Panc1 (cell line): ENCODE measurements at regions not wholly inside any gene's neighbourhood (a gene's known extent, or its start where the extent isn't known, plus 50 kb on each side); places are given as distances from the start of the nearest gene placed in this dataset.

Source experiments
- ATAC-seq: fragments of 200-7000 bp; cut with Tn5 transposase; 2 replicates; pipeline ENCODE4 v1.9.1; 2020; ENCODE audit warnings: mild to moderate bottlenecking, moderate library complexity
- BruUV-seq: library from RNA; stranded (reverse); fragments of 400-500 nt; replicated peaks from 2 replicates; lab custom pipeline; 2021; lab: Mats Ljungman, UMichigan
- CTCF ChIA-PET: fragments of 300-600 bp; sonication (Branson Sonifier 250); formaldehyde crosslinking; loops from one replicate; lab custom pipeline; 2022; ENCODE audit warnings: antibody characterized with exemption; lab: Charles Lee
- POLR2A ChIA-PET: fragments of 300-600 bp; sonication (Branson Sonifier 250); formaldehyde crosslinking; loops from one replicate; lab custom pipeline; 2022; ENCODE audit warnings: antibody characterized with exemption; lab: Charles Lee
- DNase-seq: peaks from one replicate; pipeline ENCODE4 v3.0.0-alpha.2; 2010; ENCODE audit warnings: low read depth, low spot score
- H3K27ac ChIP-seq: 2 replicates; pipeline ENCODE4 v1.5.1; 2011; ENCODE audit warnings: mild to moderate bottlenecking, low read length, inconsistent platforms
- H3K27me3 ChIP-seq: fragments of 200-500 bp; sonication (Bioruptor generic); 2 replicates; pipeline ENCODE4 v1.6.0; 2014; ENCODE audit warnings: low read length, inconsistent platforms; ENCODE audit not compliant: control insufficient read depth, insufficient read depth
- H3K36me3 ChIP-seq: fragments of 200-500 bp; sonication (Bioruptor generic); 2 replicates; pipeline ENCODE4 v1.5.1; 2014; ENCODE audit warnings: inconsistent platforms, mild to moderate bottlenecking, low read length, moderate library complexity; ENCODE audit not compliant: control insufficient read depth, insufficient read depth
- H3K4me1 ChIP-seq: 2 replicates; pipeline ENCODE4 v1.5.1; 2011; ENCODE audit warnings: inconsistent platforms, mild to moderate bottlenecking, low read length, moderate library complexity; ENCODE audit not compliant: control insufficient read depth, insufficient read depth
- H3K4me3 ChIP-seq, 2 experiments: 2 replicates each; pipeline ENCODE4 v1.5.1; 2011 to 2012; ENCODE audit warnings: low read depth in 2 of 2, low read length in 2 of 2, mild to moderate bottlenecking in 2 of 2, inconsistent platforms in 1 of 2, moderate library complexity in 1 of 2
- H3K9me3 ChIP-seq: fragments of 200-500 bp; sonication (Bioruptor generic); 2 replicates; pipeline ENCODE4 v1.5.1; 2014; ENCODE audit warnings: low read depth, mild to moderate bottlenecking, inconsistent platforms, low read length, moderate library complexity; ENCODE audit not compliant: control insufficient read depth, insufficient read depth
- POLR2AphosphoS5 ChIP-seq: IDR thresholded peaks from 2 replicates; pipeline ENCODE4 v1.6.1; 2012; ENCODE audit warnings: mild to moderate bottlenecking, low read depth, low read length, moderate library complexity
- REST ChIP-seq, 2 experiments: IDR thresholded peaks; 2 replicates each; pipeline ENCODE4 v1.6.1; 2011 to 2012; ENCODE audit warnings: low read depth in 2 of 2, control low read depth in 1 of 2, low read length in 1 of 2, mild to moderate bottlenecking in 1 of 2, moderate library complexity in 1 of 2; ENCODE audit not compliant: insufficient read depth in 1 of 2
- SIN3A ChIP-seq: IDR thresholded peaks from 2 replicates; pipeline ENCODE4 v1.6.1; 2012; ENCODE audit warnings: low read depth, mild to moderate bottlenecking, low read length, moderate library complexity, borderline replicate concordance; ENCODE audit not compliant: insufficient read depth
- TCF7L2 ChIP-seq: IDR thresholded peaks from 2 replicates; pipeline ENCODE4 v1.6.1; 2011; ENCODE audit warnings: mild to moderate bottlenecking, low read depth, low read length, inconsistent platforms
- in situ Hi-C: cut with HindIII; loops from 2 replicates; pipeline ENCODE4 v1.10.0; 2016; ENCODE audit warnings: low sequenced_read_pairs, low pct_unique_long_range_greater_than_20kb
- intact Hi-C: fragments of 100-400 bp; cut with micrococcal nuclease; formaldehyde crosslinking; loops from one replicate; pipeline ENCODE4 v1.10.0; 2022; ENCODE audit not compliant: unreplicated experiment
- TF ChIP-seq, protein P1 (sequence below): fragments of 450-650 bp; IDR thresholded peaks from 2 replicates; pipeline ENCODE4 v1.5.1; 2017; ENCODE audit warnings: mild to moderate bottlenecking

DNA sequence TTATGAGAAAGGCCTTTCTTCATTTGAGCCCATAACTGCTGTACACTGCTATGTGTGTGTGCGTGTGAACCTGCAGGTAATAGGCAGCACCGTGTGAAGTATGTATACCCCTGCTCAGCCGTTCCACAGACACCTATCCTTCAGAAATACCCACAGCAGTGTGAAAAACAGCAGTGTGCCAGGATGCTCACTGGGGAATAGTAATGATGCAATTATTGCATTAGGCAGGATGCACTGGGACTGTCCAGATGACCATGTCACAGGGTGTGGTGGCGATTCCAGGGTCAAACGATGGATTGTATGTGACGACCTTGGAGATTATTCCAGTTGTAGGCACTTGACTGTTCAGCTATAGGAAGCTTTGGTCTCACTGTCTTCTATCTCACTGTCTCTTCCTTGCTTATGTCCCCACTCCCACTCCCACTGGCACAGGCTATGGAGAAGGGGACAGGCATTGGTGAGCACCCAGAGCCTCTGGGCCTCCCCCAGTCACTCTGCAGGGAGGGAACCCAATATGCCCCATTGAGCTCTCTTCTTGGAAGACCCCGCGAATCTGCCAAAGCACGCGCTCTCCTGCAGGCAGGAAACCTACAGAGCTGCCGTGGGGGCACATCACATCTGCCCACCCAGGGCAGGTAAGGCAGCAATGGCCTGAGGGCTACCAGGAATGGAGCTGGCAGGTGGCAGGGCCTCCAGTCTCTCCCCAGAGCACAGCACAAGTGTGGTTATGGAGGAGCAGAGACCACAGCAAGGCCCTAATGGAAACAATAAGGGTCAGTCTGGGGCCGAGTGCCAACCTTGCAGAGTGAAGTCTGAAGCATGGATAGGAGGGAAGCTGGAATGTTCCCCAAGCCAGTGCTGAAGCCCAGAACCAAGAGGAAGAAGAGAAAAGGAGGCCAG, 518.9 kb upstream of the RAB6C start:
- Histone ChIP-seq H3K4me1 (no peaks in the 10 kb centered on the region), H3K9me3 (no peaks in the 10 kb centered on the region), H3K4me3 (no peak overlapping the region), H3K27ac (no peak overlapping the region), H3K36me3 (no peaks in the 10 kb centered on the region), H3K27me3 (no peaks in the 10 kb centered on the region)
- intact Hi-C loops = no loop called here
- in situ Hi-C loops = no loop called here
- ATAC-seq (no peak), DNase-seq (no peak)
- no peak for TF ChIP-seq POLR2AphosphoS5
- no peak for TF ChIP-seq TCF7L2
- TF ChIP-seq REST (IDR thresholded peaks at IDR 0.05; ENCODE audit: insufficient read depth in 1 of 2, low read depth in 2 of 2, low read length in 1 of 2) = no peak
- no peak for TF ChIP-seq SIN3A
- TF ChIP-seq, protein P1, sequence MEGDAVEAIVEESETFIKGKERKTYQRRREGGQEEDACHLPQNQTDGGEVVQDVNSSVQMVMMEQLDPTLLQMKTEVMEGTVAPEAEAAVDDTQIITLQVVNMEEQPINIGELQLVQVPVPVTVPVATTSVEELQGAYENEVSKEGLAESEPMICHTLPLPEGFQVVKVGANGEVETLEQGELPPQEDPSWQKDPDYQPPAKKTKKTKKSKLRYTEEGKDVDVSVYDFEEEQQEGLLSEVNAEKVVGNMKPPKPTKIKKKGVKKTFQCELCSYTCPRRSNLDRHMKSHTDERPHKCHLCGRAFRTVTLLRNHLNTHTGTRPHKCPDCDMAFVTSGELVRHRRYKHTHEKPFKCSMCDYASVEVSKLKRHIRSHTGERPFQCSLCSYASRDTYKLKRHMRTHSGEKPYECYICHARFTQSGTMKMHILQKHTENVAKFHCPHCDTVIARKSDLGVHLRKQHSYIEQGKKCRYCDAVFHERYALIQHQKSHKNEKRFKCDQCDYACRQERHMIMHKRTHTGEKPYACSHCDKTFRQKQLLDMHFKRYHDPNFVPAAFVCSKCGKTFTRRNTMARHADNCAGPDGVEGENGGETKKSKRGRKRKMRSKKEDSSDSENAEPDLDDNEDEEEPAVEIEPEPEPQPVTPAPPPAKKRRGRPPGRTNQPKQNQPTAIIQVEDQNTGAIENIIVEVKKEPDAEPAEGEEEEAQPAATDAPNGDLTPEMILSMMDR = no peak
- ChIA-PET POLR2A (no interaction called here), CTCF (no interaction called here)
- no TSS peak for BruUV-seq

DNA sequence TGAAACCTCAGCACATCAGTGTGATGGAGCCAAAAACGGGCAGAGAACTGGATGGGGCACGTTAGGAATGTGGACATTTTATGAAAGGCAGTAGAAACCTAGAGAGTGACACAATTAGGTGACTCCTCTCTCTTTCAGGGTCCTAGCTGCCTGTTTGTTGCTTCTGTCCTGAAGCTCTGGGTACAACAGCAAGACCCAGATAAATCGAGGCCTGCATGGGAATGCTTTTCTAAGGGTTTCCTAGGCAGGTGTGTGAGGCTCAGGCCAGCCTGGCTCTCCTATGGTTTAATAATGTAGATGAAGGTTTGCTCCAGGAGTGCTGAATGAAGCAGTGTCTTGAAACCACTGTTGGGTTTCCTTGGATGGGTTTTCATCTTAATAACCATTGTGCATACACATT, 517.1 kb upstream of the RAB6C start:
- BruUV-seq = no TSS peak
- DNase-seq = no peak
- Histone ChIP-seq H3K4me3 (no peak overlapping the region), H3K27me3 (no peaks in the 10 kb centered on the region), H3K9me3 (no peaks in the 10 kb centered on the region), H3K36me3 (no peaks in the 10 kb centered on the region), H3K27ac (no peak overlapping the region), H3K4me1 (no peaks in the 10 kb centered on the region)
- no peak for TF ChIP-seq SIN3A
- TF ChIP-seq REST (IDR thresholded peaks at IDR 0.05; ENCODE audit: insufficient read depth in 1 of 2, low read depth in 2 of 2, low read length in 1 of 2) = no peak
- TF ChIP-seq, protein P1 = no peak
- no peak for TF ChIP-seq TCF7L2
- TF ChIP-seq POLR2AphosphoS5 = no peak
- POLR2A ChIA-PET = no interaction called here
- intact Hi-C loops (no loop called here), in situ Hi-C loops (no loop called here)
- CTCF ChIA-PET = interaction anchor here (0.6 kb wide), 1 partner anchor 726 kb away, joined by 3 read pairs; no protein-coding TSS in a partner anchor
- no peak for ATAC-seq
